Endodermal cell (in vitro differentiated cells): ENCODE measurements at regions not wholly inside any gene's neighbourhood (a gene's known extent, or its start where the extent isn't known, plus 50 kb on each side); places are given as distances from the start of the nearest gene placed in this dataset.

ENCODE experiments used
- DNase-seq: peaks from one replicate; pipeline ENCODE4 v3.0.0-alpha.2; 2017
- H3K27ac ChIP-seq: 2 replicates; pipeline ENCODE4 v1.5.1; 2013; ENCODE audit warnings: mild to moderate bottlenecking, low read depth, low read length, moderate library complexity
- H3K27me3 ChIP-seq: 2 replicates; pipeline ENCODE4 v1.6.1; 2013; ENCODE audit warnings: mild to moderate bottlenecking, low read length, moderate library complexity; ENCODE audit not compliant: insufficient read depth, control insufficient read depth, poor library complexity, severe bottlenecking
- H3K36me3 ChIP-seq: 2 replicates; pipeline ENCODE4 v1.7.0; 2013; ENCODE audit warnings: mild to moderate bottlenecking, low read length, moderate library complexity; ENCODE audit not compliant: control insufficient read depth, insufficient read depth
- H3K4me1 ChIP-seq: one replicate; pipeline ENCODE4 v1.7.0; 2013; ENCODE audit warnings: low read length; ENCODE audit not compliant: control insufficient read depth, insufficient read depth
- H3K4me3 ChIP-seq: 2 replicates; pipeline ENCODE4 v1.5.1; 2013; ENCODE audit warnings: mild to moderate bottlenecking, low read length, moderate library complexity
- H3K9ac ChIP-seq: 2 replicates; pipeline ENCODE4 v1.6.1; 2013; ENCODE audit warnings: mild to moderate bottlenecking, low read length, moderate library complexity; ENCODE audit not compliant: poor library complexity, severe bottlenecking; ENCODE audit errors: extremely low read depth
- H3K9me3 ChIP-seq: 2 replicates; pipeline ENCODE4 v1.6.1; 2013; ENCODE audit warnings: mild to moderate bottlenecking, low read length, moderate library complexity; ENCODE audit not compliant: control insufficient read depth
- H3K27ac Mint-ChIP-seq: 2 replicates; pipeline ENCODE4 v1.8.0; 2020; ENCODE audit warnings: mixed read lengths
- H3K27me3 Mint-ChIP-seq: 2 replicates; pipeline ENCODE4 v1.8.0; 2021; ENCODE audit warnings: mild to moderate bottlenecking, mixed read lengths; ENCODE audit not compliant: insufficient read depth
- H3K36me3 Mint-ChIP-seq: 2 replicates; pipeline ENCODE4 v1.8.0; 2020; ENCODE audit warnings: low read depth, mixed read lengths
- H3K4me1 Mint-ChIP-seq: 2 replicates; pipeline ENCODE4 v1.8.0; 2020; ENCODE audit warnings: mixed read lengths
- H3K4me3 Mint-ChIP-seq: 2 replicates; pipeline ENCODE4 v1.8.0; 2020; ENCODE audit warnings: mild to moderate bottlenecking, moderate library complexity, mixed read lengths
- H3K9me3 Mint-ChIP-seq: 2 replicates; pipeline ENCODE4 v1.8.0; 2020; ENCODE audit warnings: mild to moderate bottlenecking, mixed read lengths
- CTCF ChIP-seq: fragments of 200-600 bp; sonication (generic); conservative IDR thresholded peaks from 2 replicates; pipeline ENCODE4 v1.5.0; 2021; ENCODE audit warnings: antibody characterized with exemption, mild to moderate bottlenecking
- WGBS, 2 experiments: methylation state at CpG; one replicate each; pipeline versions ENCODE4 v1.1.5 to v1.1.7; 2013; ENCODE audit warnings: missing lambda C conversion rate in 2 of 2, mixed read lengths in 1 of 2; ENCODE audit not compliant: insufficient coverage in 1 of 2, insufficient read length in 1 of 2; 5-methylcytosine and 5-hydroxymethylcytosine counted together

DNA sequence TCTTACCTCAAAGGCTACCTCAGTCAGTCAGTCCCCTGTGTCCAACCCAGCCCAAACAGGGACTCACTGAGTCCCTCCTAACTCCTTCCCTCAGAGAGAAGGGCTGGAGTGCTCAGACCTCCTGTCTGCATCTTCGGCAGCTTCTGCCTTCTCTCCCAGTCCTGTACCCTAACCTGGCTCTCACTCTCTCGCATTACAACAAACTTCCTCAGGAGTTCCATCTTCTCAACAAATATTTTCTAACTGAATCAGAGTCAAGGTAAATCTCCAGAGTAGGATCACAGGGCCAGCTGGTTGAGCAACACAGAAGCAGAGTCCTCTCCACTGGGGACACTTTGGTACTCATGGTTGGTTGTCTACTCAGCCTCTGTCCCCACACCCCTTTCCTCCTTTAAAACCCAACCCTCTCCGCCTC, 92.3 kb downstream of the MRPL14 start:
- Histone ChIP-seq H3K9ac (no peak overlapping the region), H3K4me1 (no peaks in the 10 kb centered on the region), H3K27me3 (no peaks in the 10 kb centered on the region), H3K27ac (no peak overlapping the region), H3K36me3 (no peaks in the 10 kb centered on the region), H3K9me3 (no peaks in the 10 kb centered on the region), H3K4me3 (no peak overlapping the region)
- Mint-ChIP-seq H3K4me3 (no peak overlapping the region), H3K9me3 (no peaks in the 10 kb centered on the region), H3K36me3 (no peaks in the 10 kb centered on the region), H3K27ac (no peak overlapping the region), H3K27me3 (peaks cover 9% of the 10 kb centered on the region), H3K4me1 (peaks cover 4% of the 10 kb centered on the region)
- 94% methylated on average over 3 of the region's 3 CpGs for WGBS, 2 experiments
- DNase-seq, result no peak
- TF ChIP-seq CTCF, result no peak

DNA sequence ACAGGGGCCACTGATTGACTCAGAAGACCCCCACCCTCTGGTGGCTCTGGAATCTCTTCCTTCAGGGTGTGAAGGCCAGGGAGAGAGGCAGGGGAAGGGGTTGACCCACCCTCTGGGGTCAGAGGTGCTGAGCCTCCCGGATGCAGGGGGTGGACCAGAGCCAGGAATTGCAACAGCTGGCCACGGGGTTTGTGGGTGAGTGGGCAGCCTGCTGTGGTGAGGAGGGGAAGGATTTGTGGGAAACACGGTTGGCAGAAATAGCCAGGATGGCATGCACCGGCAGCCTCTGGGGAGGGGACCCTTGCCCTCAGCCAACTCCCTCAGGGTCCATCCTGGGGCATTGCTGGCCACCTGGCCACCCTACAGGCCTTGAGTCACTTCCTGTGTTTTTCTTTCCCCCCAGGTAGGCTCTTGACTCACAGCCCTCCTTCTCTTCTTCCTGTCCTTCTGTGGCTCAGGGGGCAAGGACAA, 92.8 kb downstream of the MRPL14 start:
- H3K27me3 ChIP-seq, result no peaks in the 10 kb centered on the region
- H3K36me3 ChIP-seq, result no peaks in the 10 kb centered on the region
- 69% methylated on average over 4 of the region's 4 CpGs; no CpG with 5 or more reads in 1 of the 2 experiments for WGBS, 2 experiments
- Mint-ChIP-seq H3K36me3 (no peaks in the 10 kb centered on the region), H3K4me3 (no peak overlapping the region), H3K4me1 (peaks cover 4% of the 10 kb centered on the region), H3K27me3 (peaks cover 11% of the 10 kb centered on the region), H3K9me3 (no peaks in the 10 kb centered on the region), H3K27ac (no peak overlapping the region)
- no peak overlapping the region for H3K9ac ChIP-seq
- H3K4me1 ChIP-seq, result peaks cover under 1% of the 10 kb centered on the region
- no peak overlapping the region for H3K27ac ChIP-seq
- no peak overlapping the region for H3K4me3 ChIP-seq
- peak; percentile 55 for DNase-seq
- no peaks in the 10 kb centered on the region for H3K9me3 ChIP-seq
- TF ChIP-seq CTCF, result no peak

- no peak overlapping the region for H3K27ac ChIP-seq
- no peaks in the 10 kb centered on the region for H3K36me3 ChIP-seq
- DNase-seq, result peak; percentile 26
- no peaks in the 10 kb centered on the region for H3K27me3 ChIP-seq
- no peak overlapping the region for H3K27ac Mint-ChIP-seq
- no peak overlapping the region for H3K4me3 ChIP-seq
- peaks cover 10% of the 10 kb centered on the region for H3K4me1 Mint-ChIP-seq
- H3K36me3 Mint-ChIP-seq, result no peaks in the 10 kb centered on the region
- no peaks in the 10 kb centered on the region for H3K9me3 ChIP-seq
- no peak for TF ChIP-seq CTCF
- H3K9ac ChIP-seq, result no peak overlapping the region
- no peak overlapping the region for H3K4me3 Mint-ChIP-seq
- no peaks in the 10 kb centered on the region for H3K9me3 Mint-ChIP-seq
- 86 to 100% methylated on average over 3 to 7 of the region's 7 CpGs for WGBS, 2 experiments
- peaks cover 2% of the 10 kb centered on the region for H3K4me1 ChIP-seq
- H3K27me3 Mint-ChIP-seq, result peaks cover 11% of the 10 kb centered on the region
Measured at GRCh38 chr6:44030812-44031454, 96.3 kb downstream of the MRPL14 start.
